RWPE1 (cell line): ENCODE measurements at regions not wholly inside any gene's neighbourhood (a gene's known extent, or its start where the extent isn't known, plus 50 kb on each side); places are given as distances from the start of the nearest gene placed in this dataset.

Experiments
- CTCF ChIA-PET: fragments of 350-600 bp; sonication (Branson Sonifier 250); formaldehyde crosslinking; extraction: SDS; loops from one replicate; lab custom pipeline; 2021; lab: Yijun Ruan, JAX
- POLR2A ChIA-PET: fragments of 400-600 bp; formaldehyde crosslinking; extraction: SDS; loops from one replicate; lab custom pipeline; 2020; ENCODE audit warnings: antibody characterized with exemption; ENCODE audit not compliant: low non-redundant PET; lab: Yijun Ruan, JAX
- DNase-seq: peaks from one replicate; pipeline ENCODE4 v3.0.0; 2012; ENCODE audit warnings: low spot score
- H3K27ac ChIP-seq: fragments of 450-650 bp; 2 replicates; pipeline ENCODE4 v1.5.1; 2017
- CTCF ChIP-seq: fragments of 450-650 bp; conservative IDR thresholded peaks from 2 replicates; pipeline ENCODE4 v1.5.1; 2017; ENCODE audit warnings: low read depth, mild to moderate bottlenecking

- no peak for TF ChIP-seq CTCF
- CTCF ChIA-PET: no interaction called here
- peak overlapping the region; percentile 66 for H3K27ac ChIP-seq
- POLR2A ChIA-PET: no interaction called here
- no peak for DNase-seq
Observed at GRCh38 chr3:137264071-137264820, 306.5 kb downstream of the IL20RB start.

- POLR2A ChIA-PET: no interaction called here
- no peak for TF ChIP-seq CTCF
- H3K27ac ChIP-seq: no peak overlapping the region
- no peak for DNase-seq
- CTCF ChIA-PET: no interaction called here
Observed at GRCh38 chr3:137264843-137265330, 307.1 kb downstream of the IL20RB start.

GRCh38 chr3:137282871-137283270 is 325.1 kb downstream of the IL20RB start:
- no peak for DNase-seq
- TF ChIP-seq CTCF: no peak
- no peak overlapping the region for H3K27ac ChIP-seq
- ChIA-PET POLR2A (no interaction called here), CTCF (interaction anchor here (0.5 to 0.8 kb wide), 2 partner anchors 175 to 429 kb away, joined by 3 read pairs; no protein-coding TSS in a partner anchor)

GRCh38 chr3:137285924-137286323 is 328.1 kb downstream of the IL20RB start:
- no peak for TF ChIP-seq CTCF
- CTCF ChIA-PET: no interaction called here
- POLR2A ChIA-PET: no interaction called here
- no peak for DNase-seq
- no peak overlapping the region for H3K27ac ChIP-seq

- POLR2A ChIA-PET: no interaction called here
- CTCF ChIA-PET: no interaction called here
- DNase-seq: no peak
- TF ChIP-seq CTCF: no peak
- no peak overlapping the region for H3K27ac ChIP-seq
Observed at GRCh38 chr3:137293086-137293485, 335.3 kb downstream of the IL20RB start.

- ChIA-PET POLR2A (no interaction called here), CTCF (no interaction called here)
- no peak for DNase-seq
- no peak for TF ChIP-seq CTCF
- H3K27ac ChIP-seq: no peak overlapping the region
Observed at GRCh38 chr3:137294139-137294538, 336.4 kb downstream of the IL20RB start.
